CD4-positive, alpha-beta memory T cell (primary cell): ENCODE measurements at regions not wholly inside any gene's neighbourhood (a gene's known extent, or its start where the extent isn't known, plus 50 kb on each side); places are given as distances from the start of the nearest gene placed in this dataset.

Experiments used
- CTCF ChIA-PET: fragments of 350-600 bp; sonication (Branson Sonifier 250); formaldehyde crosslinking; loops from one replicate; lab custom pipeline; 2021; ENCODE audit warnings: inconsistent platforms; ENCODE audit not compliant: partially characterized antibody; lab: Charles Lee
- POLR2A ChIA-PET: fragments of 350-600 bp; sonication (Branson Sonifier 250); formaldehyde crosslinking; loops from one replicate; lab custom pipeline; 2021; ENCODE audit not compliant: partially characterized antibody; lab: Charles Lee
- DNase-seq, 5 donors: peaks; one replicate each; pipeline versions ENCODE4 v3.0.0 to v3.0.0-alpha.2; 2020 to 2022; ENCODE audit warnings: mixed read lengths in 1 of 5
- H3K27ac ChIP-seq: one replicate; pipeline ENCODE4 v1.7.0; 2013; ENCODE audit warnings: low read depth, low read length
- H3K27me3 ChIP-seq: 2 replicates; pipeline ENCODE4 v1.7.0; 2013; ENCODE audit warnings: mild to moderate bottlenecking, low read length, moderate library complexity; ENCODE audit not compliant: insufficient read depth
- H3K36me3 ChIP-seq: 2 replicates; pipeline ENCODE4 v1.7.0; 2013; ENCODE audit warnings: mild to moderate bottlenecking, low read length, moderate library complexity; ENCODE audit not compliant: insufficient read depth
- H3K4me1 ChIP-seq: 2 replicates; pipeline ENCODE4 v1.7.0; 2013; ENCODE audit warnings: mild to moderate bottlenecking, low read length, moderate library complexity; ENCODE audit not compliant: insufficient read depth
- H3K4me3 ChIP-seq, 2 donors: one replicate each; pipeline ENCODE4 v1.7.0; 2013; ENCODE audit warnings: low read length in 2 of 2, mild to moderate bottlenecking in 1 of 2
- H3K9me3 ChIP-seq, 2 donors: one replicate each; pipeline ENCODE4 v1.7.0; 2013; ENCODE audit warnings: low read length in 2 of 2, control low read depth in 1 of 2; ENCODE audit not compliant: control insufficient read depth in 1 of 2
- H3K27ac Mint-ChIP-seq, 7 donors: one replicate each; pipeline ENCODE4 v1.8.0; 2020 to 2021; ENCODE audit warnings: mixed read lengths in 7 of 7, mild to moderate bottlenecking in 6 of 7, inconsistent platforms in 3 of 7, moderate library complexity in 3 of 7
- H3K27me3 Mint-ChIP-seq, 2 donors: one replicate each; pipeline ENCODE4 v1.8.0; 2020 to 2021; ENCODE audit warnings: mixed read lengths in 2 of 2
- H3K36me3 Mint-ChIP-seq, 2 donors: one replicate each; pipeline ENCODE4 v1.8.0; 2020 to 2021; ENCODE audit warnings: mixed read lengths in 2 of 2, inconsistent platforms in 1 of 2, mild to moderate bottlenecking in 1 of 2
- H3K4me1 Mint-ChIP-seq, 4 donors: one replicate each; pipeline ENCODE4 v1.8.0; 2020 to 2021; ENCODE audit warnings: mixed read lengths in 4 of 4, mild to moderate bottlenecking in 1 of 4
- H3K4me3 Mint-ChIP-seq, 8 donors: one replicate each; pipeline ENCODE4 v1.8.0; 2020 to 2021; ENCODE audit warnings: mixed read lengths in 8 of 8, mild to moderate bottlenecking in 7 of 8, moderate library complexity in 6 of 8, inconsistent platforms in 3 of 8
- H3K9me3 Mint-ChIP-seq, 8 donors: one replicate each; pipeline ENCODE4 v1.8.0; 2020 to 2021; ENCODE audit warnings: mixed read lengths in 8 of 8, mild to moderate bottlenecking in 5 of 8, inconsistent platforms in 3 of 8, moderate library complexity in 1 of 8
- intact Hi-C: fragments of 100-400 bp; cut with micrococcal nuclease; formaldehyde crosslinking; loops from one replicate; pipeline ENCODE4 v1.15.1; 2023

DNA sequence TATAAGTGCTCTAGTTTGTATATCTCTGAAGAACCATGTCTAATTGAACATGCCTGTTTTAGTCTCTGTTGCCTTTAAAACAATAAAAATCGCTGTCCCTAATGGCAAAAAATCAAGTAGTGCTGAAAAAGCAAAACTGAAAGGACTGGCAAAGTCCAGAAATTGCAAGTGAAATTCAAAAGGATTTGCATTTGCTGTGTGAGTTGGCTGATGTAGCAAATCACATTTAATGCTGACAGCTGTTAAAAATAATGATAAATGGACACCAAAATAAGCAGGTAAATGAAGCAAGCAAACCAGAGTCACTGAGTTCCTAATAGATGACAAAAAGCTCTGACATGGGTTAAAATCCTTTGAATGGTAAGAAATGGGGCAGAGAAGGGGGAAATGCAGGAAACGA lies 874.1 kb downstream of the GRM8 start:
- intact Hi-C loops, result no loop called here
- Histone ChIP-seq H3K9me3 (no peaks in the 10 kb centered on the region), H3K4me1 (no peaks in the 10 kb centered on the region), H3K27ac (no peak overlapping the region), H3K4me3 (no peak overlapping the region), H3K36me3 (no peaks in the 10 kb centered on the region), H3K27me3 (no peaks in the 10 kb centered on the region)
- H3K4me1 Mint-ChIP-seq, result no peaks in the 10 kb centered on the region
- CTCF ChIA-PET, result no interaction called here
- H3K27ac Mint-ChIP-seq, result no peak overlapping the region
- peaks cover 0 to 4% (median 0%) of the 10 kb centered on the region in 8 donors for H3K9me3 Mint-ChIP-seq
- H3K4me3 Mint-ChIP-seq, result no peak overlapping the region
- no peaks in the 10 kb centered on the region for H3K36me3 Mint-ChIP-seq
- POLR2A ChIA-PET, result no interaction called here
- DNase-seq, result no peak
- H3K27me3 Mint-ChIP-seq, result no peaks in the 10 kb centered on the region

DNA sequence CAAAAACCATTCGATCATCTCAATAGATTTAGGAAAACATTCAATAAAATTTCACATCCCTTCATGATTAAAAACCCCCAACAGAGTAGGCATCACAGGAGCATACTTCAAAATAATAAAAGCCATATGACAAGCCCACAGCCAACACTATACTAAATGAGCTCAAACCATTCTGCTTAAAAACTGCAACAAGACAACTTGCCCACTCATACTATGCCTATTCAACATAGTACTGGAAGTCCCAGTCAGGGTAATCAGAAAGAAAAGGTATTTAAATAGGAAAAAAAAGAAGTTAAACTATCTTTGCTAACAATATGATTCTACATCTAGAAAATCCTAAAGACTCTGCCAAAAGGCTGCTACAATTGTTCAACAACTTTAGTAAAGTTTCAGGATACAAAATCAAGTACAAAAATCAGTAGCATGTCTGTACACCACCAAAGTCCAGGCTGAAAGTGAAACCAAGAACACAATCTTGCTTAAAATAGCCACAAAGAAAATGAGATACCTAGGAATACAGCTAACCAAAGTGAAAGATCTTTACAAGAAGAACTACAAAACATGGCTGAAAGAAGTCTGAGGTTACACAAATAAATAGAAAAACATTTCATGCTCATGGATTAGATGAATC lies 882.6 kb downstream of the GRM8 start:
- H3K27ac ChIP-seq, result no peak overlapping the region
- Mint-ChIP-seq H3K36me3 (no peaks in the 10 kb centered on the region), H3K27ac (no peak overlapping the region), H3K4me3 (no peak overlapping the region), H3K27me3 (no peaks in the 10 kb centered on the region), H3K4me1 (no peaks in the 10 kb centered on the region), H3K9me3 (peaks cover 0 to 15% (median 8%) of the 10 kb centered on the region in 8 donors)
- no peaks in the 10 kb centered on the region for H3K27me3 ChIP-seq
- no peak for DNase-seq
- H3K4me3 ChIP-seq, result no peak overlapping the region
- ChIA-PET CTCF (no interaction called here), POLR2A (no interaction called here)
- H3K4me1 ChIP-seq, result no peaks in the 10 kb centered on the region
- no peaks in the 10 kb centered on the region for H3K36me3 ChIP-seq
- no peaks in the 10 kb centered on the region for H3K9me3 ChIP-seq
- intact Hi-C loops, result no loop called here

DNA sequence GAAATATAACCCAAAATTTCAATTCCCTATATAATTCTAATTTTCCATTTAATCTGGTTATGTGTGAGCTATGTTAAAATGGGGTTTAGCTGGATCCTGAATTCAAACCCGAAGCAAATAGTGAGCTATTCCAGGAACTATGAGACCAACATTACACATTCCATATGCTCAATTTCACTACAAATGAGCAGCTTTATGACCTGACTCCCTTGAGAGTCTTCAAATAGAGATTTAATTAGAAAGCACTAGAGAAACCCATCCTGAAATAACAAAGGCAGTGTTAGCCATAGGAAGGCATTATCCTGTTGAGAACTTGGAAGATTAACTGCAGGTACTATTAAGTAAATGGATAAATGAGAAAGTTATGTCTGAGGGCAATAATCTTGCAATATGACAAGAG lies 890.0 kb downstream of the GRM8 start:
- Histone ChIP-seq H3K27ac (no peak overlapping the region), H3K4me3 (no peak overlapping the region), H3K27me3 (no peaks in the 10 kb centered on the region), H3K9me3 (no peaks in the 10 kb centered on the region), H3K4me1 (no peaks in the 10 kb centered on the region), H3K36me3 (no peaks in the 10 kb centered on the region)
- intact Hi-C loops, result no loop called here
- H3K9me3 Mint-ChIP-seq, result peaks cover 0 to 9% (median 3%) of the 10 kb centered on the region in 8 donors
- H3K4me1 Mint-ChIP-seq, result no peaks in the 10 kb centered on the region
- POLR2A ChIA-PET, result no interaction called here
- no peak for DNase-seq
- no peaks in the 10 kb centered on the region for H3K36me3 Mint-ChIP-seq
- CTCF ChIA-PET, result no interaction called here
- H3K27me3 Mint-ChIP-seq, result no peaks in the 10 kb centered on the region
- no peak overlapping the region for H3K4me3 Mint-ChIP-seq
- no peak overlapping the region for H3K27ac Mint-ChIP-seq

DNA sequence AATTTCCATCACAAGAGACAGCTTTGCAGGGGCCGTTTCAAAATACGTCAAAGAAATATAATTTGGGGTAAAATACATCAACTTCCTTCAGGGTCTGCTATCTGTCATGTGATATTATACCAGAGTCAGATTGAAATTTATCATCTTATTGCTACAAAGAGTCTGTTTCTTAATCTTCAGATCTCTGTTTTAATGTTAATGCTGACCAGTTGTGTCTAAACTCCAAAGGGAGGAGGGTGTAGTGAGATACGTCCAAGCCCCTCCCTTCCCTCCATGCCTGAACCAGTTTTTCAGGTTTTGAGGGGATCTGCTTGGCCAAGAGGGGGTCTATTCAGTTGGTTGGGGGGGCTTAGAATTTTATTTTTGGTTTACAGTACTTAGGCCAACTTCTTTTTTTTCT lies 891.6 kb downstream of the GRM8 start:
- Mint-ChIP-seq H3K4me3 (no peak overlapping the region), H3K9me3 (peaks cover 0 to 16% (median 4%) of the 10 kb centered on the region in 8 donors), H3K4me1 (no peaks in the 10 kb centered on the region), H3K27me3 (no peaks in the 10 kb centered on the region), H3K27ac (no peak overlapping the region), H3K36me3 (no peaks in the 10 kb centered on the region)
- intact Hi-C loops, result no loop called here
- no peaks in the 10 kb centered on the region for H3K36me3 ChIP-seq
- no peaks in the 10 kb centered on the region for H3K4me1 ChIP-seq
- no peaks in the 10 kb centered on the region for H3K9me3 ChIP-seq
- H3K27ac ChIP-seq, result no peak overlapping the region
- DNase-seq, result no peak
- no peak overlapping the region for H3K4me3 ChIP-seq
- no peaks in the 10 kb centered on the region for H3K27me3 ChIP-seq
- ChIA-PET POLR2A (no interaction called here), CTCF (no interaction called here)

DNA sequence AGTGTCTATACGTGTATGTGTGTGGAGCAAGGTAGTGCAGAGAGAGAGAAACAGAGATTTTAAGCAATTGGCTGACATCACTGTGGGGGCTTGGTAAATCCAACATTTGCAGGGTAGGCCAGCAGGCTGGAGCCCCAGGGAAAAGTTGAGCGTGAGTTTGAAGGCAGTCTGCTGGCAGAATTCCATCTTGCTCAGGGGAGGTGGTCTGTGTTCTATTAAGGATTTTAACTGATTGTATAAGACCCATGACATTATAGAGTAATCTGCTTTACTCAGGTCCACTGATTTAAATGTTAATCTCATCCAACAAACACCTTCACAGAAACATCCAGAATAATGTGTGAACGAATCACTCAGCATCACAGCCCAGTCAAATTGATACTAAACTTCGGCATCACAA lies 912.9 kb downstream of the GRM8 start:
- no peaks in the 10 kb centered on the region for H3K36me3 Mint-ChIP-seq
- H3K27me3 Mint-ChIP-seq, result no peaks in the 10 kb centered on the region
- no peak for DNase-seq
- Histone ChIP-seq H3K4me1 (no peaks in the 10 kb centered on the region), H3K9me3 (no peaks in the 10 kb centered on the region), H3K27ac (no peak overlapping the region), H3K27me3 (no peaks in the 10 kb centered on the region), H3K36me3 (no peaks in the 10 kb centered on the region), H3K4me3 (no peak overlapping the region)
- H3K27ac Mint-ChIP-seq, result no peak overlapping the region
- H3K9me3 Mint-ChIP-seq, result peaks cover 0 to 13% (median 4%) of the 10 kb centered on the region in 8 donors
- no peak overlapping the region for H3K4me3 Mint-ChIP-seq
- intact Hi-C loops, result no loop called here
- ChIA-PET CTCF (no interaction called here), POLR2A (no interaction called here)
- H3K4me1 Mint-ChIP-seq, result no peaks in the 10 kb centered on the region

DNA sequence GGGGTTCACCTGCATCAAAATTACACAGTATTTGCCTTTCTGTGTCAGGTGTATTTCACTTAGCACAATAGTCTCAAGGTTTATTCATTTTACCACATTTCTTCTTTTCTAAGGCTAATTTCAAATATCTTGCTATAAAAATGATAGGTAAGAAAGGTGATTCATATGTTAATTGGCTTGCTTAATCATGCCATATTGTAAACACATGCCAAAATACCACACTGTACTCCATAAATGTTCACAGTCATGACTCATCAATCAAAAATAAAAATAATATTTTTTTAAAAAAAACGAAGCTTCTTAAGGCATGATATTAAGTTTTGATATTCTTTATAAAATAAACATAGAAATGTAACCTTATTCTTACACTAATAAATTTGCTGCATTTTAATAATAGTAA lies 947.1 kb downstream of the GRM8 start:
- H3K4me3 Mint-ChIP-seq, result no peak overlapping the region
- ChIA-PET CTCF (no interaction called here), POLR2A (no interaction called here)
- no peak overlapping the region for H3K27ac ChIP-seq
- intact Hi-C loops, result no loop called here
- DNase-seq, result no peak
- H3K4me1 ChIP-seq, result no peaks in the 10 kb centered on the region
- H3K27ac Mint-ChIP-seq, result no peak overlapping the region
- H3K4me3 ChIP-seq, result no peak overlapping the region
- H3K27me3 Mint-ChIP-seq, result no peaks in the 10 kb centered on the region
- peaks cover 0 to 11% (median 3%) of the 10 kb centered on the region in 8 donors for H3K9me3 Mint-ChIP-seq
- no peaks in the 10 kb centered on the region for H3K36me3 ChIP-seq
- no peaks in the 10 kb centered on the region for H3K27me3 ChIP-seq
- H3K36me3 Mint-ChIP-seq, result no peaks in the 10 kb centered on the region
- no peaks in the 10 kb centered on the region for H3K9me3 ChIP-seq
- no peaks in the 10 kb centered on the region for H3K4me1 Mint-ChIP-seq

DNA sequence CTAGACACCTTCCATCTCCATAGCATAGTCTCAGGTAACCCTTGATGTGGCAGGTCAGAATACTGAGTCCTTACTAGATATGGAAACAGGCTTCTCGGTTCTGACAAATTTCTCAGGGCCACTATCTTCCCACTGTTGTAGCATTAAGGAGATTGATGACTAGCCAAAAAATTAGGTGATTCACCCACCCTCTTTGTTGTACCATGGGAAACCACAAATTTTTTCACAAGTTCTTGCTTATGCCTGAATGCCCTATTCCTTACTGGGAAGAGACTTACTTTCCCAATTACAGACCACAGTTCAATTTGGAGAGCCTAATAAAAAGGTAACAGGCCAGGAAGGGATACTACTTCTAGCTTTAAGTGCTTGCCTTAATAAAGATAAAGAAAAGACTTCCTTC lies 948.8 kb downstream of the GRM8 start:
- CTCF ChIA-PET, result no interaction called here
- H3K27me3 ChIP-seq, result no peaks in the 10 kb centered on the region
- H3K4me1 ChIP-seq, result no peaks in the 10 kb centered on the region
- H3K27ac Mint-ChIP-seq, result no peak overlapping the region
- H3K27ac ChIP-seq, result no peak overlapping the region
- no peaks in the 10 kb centered on the region for H3K36me3 Mint-ChIP-seq
- peaks cover 0 to 14% (median 7%) of the 10 kb centered on the region in 8 donors for H3K9me3 Mint-ChIP-seq
- intact Hi-C loops, result no loop called here
- POLR2A ChIA-PET, result no interaction called here
- no peaks in the 10 kb centered on the region for H3K27me3 Mint-ChIP-seq
- H3K9me3 ChIP-seq, result no peaks in the 10 kb centered on the region
- H3K4me1 Mint-ChIP-seq, result no peaks in the 10 kb centered on the region
- no peak overlapping the region for H3K4me3 ChIP-seq
- no peak overlapping the region for H3K4me3 Mint-ChIP-seq
- DNase-seq, result no peak
- H3K36me3 ChIP-seq, result no peaks in the 10 kb centered on the region

DNA sequence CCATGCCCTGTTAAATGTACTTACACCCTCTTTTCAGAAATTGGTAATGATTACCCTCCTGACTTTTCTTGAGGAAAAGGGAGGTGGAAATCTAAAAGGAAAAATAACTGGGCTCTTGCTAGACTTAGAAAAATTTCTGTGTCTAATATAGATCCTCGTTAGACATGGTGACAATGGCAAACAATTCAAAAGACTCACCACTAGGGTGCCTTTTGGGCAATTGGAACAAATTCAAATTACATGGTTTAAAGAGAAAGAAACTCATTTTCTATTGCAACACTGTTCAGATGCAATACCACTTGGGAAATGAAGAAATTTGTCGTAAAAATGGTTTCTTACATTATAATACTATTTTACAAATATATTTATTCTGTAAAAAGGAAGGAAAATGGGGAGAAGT lies 950.1 kb downstream of the GRM8 start:
- Histone ChIP-seq H3K36me3 (no peaks in the 10 kb centered on the region), H3K4me3 (no peak overlapping the region), H3K27me3 (no peaks in the 10 kb centered on the region), H3K9me3 (no peaks in the 10 kb centered on the region), H3K27ac (no peak overlapping the region), H3K4me1 (no peaks in the 10 kb centered on the region)
- no peak overlapping the region for H3K4me3 Mint-ChIP-seq
- no peaks in the 10 kb centered on the region for H3K36me3 Mint-ChIP-seq
- ChIA-PET POLR2A (no interaction called here), CTCF (no interaction called here)
- no peak for DNase-seq
- intact Hi-C loops, result no loop called here
- no peaks in the 10 kb centered on the region for H3K4me1 Mint-ChIP-seq
- no peaks in the 10 kb centered on the region for H3K27me3 Mint-ChIP-seq
- H3K9me3 Mint-ChIP-seq, result peaks cover 0 to 14% (median 10%) of the 10 kb centered on the region in 8 donors
- H3K27ac Mint-ChIP-seq, result no peak overlapping the region
